GM19023 (cell line): ENCODE measurements at regions not wholly inside any gene's neighbourhood (a gene's known extent, or its start where the extent isn't known, plus 50 kb on each side); places are given as distances from the start of the nearest gene placed in this dataset.
"Not testable (repeated sequence)": the region's sequence is repeated elsewhere in the genome, so short reads cannot be mapped to it uniquely, and the experiment has no call there.

Source experiments
- ATAC-seq: cut with Tn5 transposase; IDR thresholded peaks from one replicate; pipeline ENCODE4 v1.9.1; 2021; ENCODE audit warnings: mild to moderate bottlenecking, moderate library complexity; ENCODE audit not compliant: unreplicated experiment

DNA sequence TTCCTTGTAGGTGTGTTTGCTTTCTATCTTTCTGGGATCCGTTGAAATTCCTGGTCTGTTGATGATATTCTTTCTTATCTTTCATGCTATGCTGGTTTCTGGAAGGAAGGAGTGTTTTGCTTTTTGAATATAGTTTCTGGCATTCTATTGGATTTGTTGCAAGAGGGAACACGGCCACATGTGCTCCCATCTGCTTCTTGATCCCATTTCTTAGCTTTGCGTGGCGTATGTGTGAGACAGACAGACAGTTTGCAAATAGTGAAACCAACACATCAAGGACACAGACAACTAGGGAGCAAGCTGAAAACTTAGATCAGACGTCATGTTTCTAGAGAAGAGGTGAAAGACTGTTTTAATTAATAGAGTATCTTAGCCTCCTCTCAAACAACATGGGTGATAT is 261.9 kb upstream of the PUDP start:
- ATAC-seq, result no peak

DNA sequence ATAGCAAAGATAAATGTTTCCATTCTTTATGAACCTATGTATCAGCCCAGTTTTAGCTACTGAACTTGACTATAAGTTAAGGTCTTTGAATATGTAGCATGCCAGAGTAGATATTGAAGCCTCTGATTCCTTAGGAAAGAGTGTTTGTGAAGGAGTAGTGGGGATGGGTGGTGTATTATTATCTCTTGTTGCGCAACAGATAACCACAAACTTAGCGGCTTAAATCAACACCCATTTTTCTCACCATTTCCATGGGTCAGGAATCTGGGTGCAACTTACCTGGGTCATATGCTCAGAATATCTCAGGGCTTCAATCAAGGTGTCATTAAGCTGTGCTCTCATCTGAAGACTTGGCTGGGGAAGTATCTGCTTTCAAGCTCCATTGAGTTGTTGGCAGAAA is 251.4 kb upstream of the PUDP start:
- ATAC-seq, result no peak

DNA sequence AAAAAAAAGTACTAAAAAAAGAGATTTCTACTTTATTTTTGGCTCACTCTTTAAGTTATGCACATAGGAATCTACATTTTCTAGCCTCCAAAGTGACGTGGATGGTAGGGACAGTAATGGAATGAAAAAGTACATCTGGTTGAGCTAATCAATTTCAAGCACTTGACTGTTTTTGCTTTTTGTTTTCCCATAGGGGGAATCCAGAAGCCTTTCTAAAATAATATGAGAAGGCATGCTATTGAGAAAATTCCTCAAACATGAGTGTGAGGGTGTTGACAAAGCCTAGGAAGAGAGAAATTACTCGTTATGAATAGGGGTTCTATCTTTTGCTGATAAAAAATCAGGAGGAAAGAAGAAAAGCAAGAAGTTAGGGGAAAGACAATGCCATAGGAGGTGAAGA is 242.5 kb upstream of the PUDP start:
- no peak for ATAC-seq

DNA sequence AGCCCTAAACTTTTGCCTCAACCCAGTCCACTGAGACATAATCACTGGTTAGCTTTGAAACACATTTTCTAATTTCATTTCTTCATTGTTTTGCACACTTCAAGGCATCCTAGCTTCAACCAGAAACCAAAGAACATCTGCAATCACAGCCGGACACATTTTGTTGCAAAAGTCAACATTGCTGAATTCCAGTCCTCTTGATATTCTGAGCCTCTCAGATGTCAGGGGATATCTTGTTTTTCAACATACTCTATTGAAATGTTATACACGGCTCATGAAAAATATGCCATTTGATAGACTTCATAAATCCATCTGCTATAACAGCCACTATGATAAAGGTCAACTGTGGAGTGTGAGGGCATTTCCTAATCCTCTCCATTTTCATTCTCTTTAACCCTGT is 241.6 kb upstream of the PUDP start:
- no peak for ATAC-seq

DNA sequence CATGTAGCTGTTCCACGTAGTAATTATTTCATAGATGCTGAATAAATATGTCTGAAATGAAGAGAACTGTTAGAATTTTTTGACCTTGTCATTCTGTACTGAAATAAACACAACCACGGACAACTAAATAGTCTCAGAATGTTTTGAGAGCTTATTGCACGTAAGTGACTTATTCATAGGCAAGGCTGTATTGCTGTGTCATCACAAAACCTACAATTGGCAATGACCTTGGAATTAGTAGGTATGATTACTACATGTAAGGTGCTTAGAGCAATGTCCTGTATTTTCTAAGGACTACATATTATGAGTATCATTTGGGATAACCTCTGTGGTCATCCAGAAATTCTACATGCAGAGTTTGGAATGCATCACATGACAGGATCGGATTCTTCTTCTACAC is 237.2 kb upstream of the PUDP start:
- no peak for ATAC-seq

DNA sequence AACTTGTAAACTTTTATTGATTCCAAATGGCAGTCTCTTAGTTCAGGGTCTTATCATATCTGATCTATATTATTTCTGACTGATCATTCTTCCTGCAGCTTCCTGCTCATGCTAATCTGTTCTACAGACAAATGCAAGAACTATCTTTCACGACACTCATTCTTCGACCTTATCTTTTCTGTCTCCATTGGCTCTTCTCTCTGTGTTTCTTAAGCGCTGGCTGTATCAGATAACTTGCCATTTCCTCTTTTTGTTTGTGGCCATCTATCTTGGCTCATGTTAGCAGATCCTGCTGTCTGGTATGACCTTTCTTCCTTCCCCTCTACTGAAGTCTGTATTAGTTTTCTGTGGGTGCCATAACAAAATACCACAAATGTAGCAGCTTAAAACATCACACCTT is 230.5 kb upstream of the PUDP start:
- no peak for ATAC-seq

DNA sequence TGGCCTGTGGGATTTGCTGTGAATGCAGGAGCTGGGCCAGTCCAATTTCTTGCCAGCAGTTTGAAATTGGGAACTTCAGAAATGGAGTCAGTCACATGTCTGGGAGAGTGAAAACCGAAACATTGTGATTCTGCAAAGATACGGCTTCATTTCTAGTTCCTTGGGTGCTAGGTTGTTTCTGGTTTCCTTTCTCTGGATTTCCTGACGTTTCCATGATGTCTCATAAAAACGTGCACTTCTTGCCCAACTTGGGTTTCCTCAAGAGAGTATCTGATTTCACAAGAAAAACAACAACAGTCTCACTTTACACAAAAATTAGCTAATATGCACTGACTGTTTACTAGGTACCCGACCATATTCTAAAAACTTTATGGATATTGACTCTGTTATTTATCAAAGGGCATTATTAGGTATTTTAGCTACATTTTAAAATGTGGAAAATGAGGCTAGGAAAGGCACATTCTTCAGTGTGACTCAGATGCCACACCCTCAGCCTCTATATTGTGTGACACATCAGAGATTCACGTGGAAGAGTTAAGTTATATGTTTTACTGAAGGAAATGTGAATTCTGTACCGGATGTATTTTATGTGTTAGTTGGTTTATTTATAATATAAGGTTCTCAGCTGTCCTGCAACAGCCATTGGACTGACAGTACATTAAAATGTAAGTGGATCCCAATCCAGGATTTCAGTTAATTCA is 225.0 kb upstream of the PUDP start:
- no peak for ATAC-seq

DNA sequence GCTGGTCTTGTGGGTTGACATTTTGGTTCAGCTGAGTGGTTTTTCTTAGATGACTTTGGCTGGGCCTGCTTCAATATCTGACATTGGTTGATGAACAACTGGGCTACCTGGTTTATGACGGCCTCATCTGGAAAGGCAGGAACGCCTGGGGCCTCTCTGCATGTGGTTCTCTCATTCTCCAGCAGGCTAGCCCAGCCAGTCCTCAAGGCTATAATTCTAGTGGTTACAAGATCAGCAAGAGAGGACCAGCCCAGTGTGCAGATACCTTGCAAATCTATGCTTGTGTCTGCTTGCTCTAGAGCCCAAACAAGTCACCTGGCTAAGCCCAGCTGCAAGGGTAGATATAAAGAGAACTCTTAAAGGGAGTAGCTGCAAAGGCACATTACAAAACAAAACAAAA is 214.2 kb upstream of the PUDP start:
- no peak for ATAC-seq

DNA sequence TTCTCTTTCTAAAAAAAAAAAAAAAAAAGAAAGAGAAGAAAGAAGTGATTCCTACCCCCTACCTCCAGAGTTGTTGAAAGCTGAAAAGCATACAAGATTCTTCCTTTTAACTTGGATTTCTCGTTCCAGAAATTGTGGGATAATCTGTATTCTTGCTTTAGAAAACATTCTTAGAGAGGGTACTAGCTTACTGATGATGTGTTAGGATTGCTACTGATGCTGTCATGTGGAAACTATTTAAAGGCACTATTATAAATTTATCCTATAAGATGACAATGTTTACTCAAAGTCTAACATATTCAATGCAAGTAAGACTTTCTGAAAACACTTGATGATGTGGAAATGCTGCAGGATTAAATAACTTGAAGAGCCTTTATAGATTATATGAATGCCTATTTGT is 204.0 kb upstream of the PUDP start:
- no peak for ATAC-seq

DNA sequence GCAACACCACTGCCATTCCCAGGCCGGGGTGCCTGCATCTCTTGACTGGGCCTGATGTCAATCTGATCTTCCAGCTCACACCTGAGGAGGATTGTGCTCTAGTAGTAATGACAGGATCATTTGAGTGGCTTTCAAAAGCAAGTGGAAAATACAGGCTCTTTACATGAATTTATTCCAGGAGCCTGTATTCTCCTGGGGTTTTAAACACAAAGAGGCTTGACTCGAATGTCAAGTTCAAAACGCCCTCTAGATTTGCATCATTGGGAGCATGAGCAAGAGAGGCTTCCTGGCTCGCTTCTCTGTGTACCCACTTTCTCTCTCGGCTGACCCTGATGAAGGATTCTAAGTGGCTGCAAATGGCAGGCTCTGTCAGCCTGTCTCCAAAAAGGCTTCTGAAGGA is 199.5 kb upstream of the PUDP start:
- no peak for ATAC-seq

DNA sequence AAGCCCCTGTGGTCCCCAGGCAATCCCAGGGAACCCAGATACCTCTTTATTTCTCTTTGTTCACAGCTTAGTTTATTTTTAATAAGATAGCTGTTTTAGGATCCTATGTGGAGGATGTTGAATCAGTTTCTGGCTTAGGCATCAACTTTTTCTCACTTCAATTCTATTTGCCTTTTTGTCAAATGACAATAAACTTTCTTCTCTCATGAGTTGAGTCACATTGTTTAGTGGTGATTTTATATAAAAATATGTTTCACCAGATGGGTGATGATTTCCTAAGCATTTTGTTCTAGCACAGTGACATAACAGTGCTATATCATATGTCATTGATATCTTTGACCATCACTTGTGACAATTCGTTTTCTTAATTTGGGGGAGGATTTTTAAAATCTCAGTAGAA is 198.1 kb upstream of the PUDP start:
- no peak for ATAC-seq

DNA sequence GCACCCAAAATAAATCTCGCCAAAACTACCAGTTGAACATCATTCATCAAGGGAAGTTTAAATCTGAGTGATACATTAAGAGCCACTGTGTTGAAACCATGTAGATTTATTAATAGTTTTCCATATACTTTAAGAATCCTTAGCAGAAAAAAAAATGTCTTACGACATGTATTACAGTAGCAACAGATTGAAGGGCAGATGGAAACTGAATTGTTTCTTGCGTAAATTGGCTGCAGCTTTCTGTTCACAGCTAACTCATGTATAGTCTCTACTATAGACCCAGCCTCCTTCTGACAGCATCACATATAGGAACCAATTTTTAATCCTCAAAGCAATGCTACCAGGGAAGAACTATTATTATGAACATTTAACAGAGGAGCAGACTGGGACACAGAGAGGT is 195.2 kb upstream of the PUDP start:
- ATAC-seq, result no peak

DNA sequence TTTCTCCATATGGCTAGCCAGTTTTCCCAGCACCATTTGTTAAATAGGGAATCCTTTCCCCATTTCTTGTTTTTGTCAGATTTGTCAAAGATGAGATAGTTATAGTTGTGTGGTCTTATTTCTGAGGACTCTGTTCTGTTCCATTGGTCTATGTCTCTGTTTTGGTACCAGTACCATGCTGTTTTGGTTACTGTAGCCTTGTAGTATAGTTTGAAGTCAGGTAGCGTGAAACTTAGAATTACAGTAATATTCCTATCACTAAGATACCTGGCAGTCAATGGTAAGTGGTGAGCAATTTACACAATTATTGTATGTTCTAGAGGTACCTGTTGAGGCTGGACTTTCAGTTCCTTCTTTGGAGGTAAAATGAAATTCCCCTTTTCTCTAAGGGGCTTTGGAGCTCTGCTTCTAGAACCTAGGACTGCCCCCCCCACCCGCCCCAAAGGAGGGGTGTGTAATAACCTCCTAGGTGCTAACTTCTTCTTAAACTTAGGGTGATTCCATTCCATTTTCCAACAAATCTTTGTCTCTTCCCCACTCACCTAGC is 187.9 kb upstream of the PUDP start:
- ATAC-seq, result not testable (repeated sequence)

DNA sequence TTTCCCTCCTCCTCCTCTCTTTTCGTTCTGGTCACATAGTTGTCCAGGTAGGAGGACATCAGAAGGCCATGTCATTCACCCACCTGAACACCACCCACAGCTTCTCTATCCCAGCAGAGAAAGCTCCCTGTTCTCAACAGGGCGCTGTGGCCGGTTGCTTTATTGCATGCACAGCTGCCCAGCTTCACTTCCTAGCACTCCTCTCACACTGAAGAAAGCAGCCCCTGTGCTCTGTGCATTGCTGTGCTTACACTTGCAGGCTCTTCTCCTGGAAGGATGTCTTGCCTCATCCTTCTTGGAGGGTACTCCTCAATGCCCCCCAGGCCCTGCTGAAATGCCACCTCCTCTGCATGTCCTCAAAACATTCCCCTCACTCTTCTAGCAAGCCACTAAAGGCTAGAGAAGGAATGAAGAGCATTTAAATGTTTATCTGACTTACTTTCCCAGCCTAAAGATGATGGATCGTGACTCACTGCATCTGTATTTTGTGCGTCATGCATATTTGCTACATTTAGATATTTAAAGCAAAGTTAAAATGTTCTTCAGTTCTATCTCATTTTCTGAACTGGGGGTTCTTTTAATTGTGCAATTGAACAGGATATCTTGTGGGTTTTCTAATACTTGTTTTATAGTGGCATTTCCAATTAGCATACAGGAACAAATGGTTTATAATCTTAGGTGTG is 186.4 kb upstream of the PUDP start:
- ATAC-seq, result no peak

DNA sequence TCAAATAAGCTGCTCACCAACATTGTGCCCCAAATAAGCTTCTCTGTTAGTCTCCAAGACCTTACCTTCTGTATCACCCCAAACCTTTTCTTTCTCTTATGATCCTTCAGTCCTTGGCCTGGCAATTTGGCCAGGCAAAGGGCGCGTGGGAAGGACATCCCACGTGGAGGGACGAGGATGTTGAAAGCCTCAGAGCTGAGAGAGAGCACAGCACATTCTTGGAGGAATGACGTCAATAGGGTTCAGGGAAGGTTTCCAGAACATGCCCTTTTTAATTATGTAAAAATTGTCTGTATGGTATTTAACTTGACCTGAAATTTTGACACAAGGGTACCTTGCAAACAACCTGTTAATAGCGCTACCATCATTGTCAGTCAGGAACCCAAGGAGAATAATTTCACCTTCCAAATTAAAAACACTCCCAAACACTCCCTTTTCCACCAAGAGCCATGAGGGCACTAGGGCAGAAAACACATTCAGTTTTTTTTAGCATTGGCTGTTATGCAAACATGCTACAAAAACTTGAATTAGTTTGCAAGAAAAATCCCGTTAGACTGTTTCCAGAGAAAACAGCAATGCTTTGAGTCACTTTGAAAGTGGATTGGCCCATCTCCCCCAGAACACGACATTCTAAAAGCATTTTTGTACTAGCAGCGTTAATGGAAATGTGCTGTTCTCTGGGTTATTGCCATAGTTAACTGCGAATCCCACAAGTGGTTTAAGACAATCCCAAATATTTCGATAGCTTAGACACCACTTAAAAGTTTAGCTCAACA is 183.2 kb upstream of the PUDP start:
- ATAC-seq, result no peak

DNA sequence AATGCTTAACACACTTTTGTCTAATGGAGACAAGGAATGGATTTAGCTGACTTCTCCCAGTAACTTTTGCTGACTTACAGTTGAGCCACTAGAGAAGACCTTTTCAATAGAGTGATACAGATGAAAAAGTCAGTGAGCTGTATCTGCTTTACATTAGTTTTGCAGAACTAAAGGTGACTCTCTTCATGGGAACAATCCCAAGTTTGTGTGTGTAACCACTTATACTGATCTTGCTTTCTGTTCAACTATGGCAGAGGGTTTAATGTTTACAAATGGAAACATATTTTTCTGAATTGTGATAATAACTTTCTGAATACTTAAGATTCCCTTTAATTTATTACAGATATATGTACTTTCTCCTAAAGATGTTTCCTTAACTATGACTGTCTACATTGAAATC is 182.6 kb upstream of the PUDP start:
- no peak for ATAC-seq

DNA sequence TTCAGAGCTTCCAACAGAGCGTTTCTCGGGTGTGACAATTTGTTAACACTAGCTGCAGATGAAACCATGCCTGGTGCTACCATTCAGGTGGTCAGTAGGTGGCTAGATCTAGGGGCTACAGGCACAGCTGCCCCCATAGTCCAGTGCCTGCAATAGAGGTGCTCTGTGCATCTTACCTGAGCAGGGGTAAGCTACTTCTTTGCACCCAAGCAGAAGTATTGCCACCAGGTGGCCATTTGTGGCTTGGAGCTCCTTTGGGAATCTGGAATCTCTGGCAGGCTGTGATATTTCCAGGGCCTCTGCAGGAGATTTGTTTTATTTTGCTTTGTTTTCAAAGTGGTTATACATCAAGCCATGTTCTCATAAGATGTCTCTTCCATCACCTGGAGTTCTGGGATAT is 170.7 kb upstream of the PUDP start:
- ATAC-seq, result no peak

DNA sequence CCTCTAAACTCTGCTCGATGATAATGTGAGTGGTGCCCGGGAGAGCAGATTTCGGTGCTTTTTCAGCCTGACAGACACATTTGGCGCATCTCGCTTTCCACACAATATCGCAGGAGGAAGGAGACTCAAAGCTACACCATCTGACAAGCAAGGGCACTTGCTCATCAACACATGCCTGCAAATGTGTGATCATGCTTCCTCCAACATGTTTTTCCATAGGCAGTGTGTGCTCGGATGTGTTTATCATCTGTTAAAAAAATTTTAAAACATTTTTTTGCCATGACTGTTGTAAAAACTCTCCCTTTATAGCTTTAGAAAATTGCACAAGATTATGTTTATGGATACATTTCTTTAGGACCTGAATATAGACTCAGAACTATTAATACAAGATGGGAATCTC is 170.3 kb upstream of the PUDP start:
- ATAC-seq, result no peak

DNA sequence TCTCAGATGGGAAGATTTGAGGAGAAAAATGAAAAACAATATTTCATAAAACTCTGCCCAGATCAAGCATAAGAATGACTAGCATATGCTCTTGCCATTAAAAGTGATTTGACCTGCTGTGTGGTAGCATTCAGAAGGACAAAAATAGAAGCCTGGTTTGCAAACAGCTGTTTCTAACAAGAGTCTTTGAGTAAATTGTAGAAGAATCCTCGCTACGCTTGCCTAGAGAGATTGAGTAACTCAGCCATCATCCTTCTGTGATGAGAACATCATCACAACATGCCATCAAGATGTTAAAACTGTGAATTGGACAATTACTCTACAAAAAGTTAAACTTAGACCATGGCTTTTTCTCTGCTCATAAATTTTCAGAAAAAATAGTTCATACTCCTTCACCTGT is 168.9 kb upstream of the PUDP start:
- ATAC-seq, result no peak

DNA sequence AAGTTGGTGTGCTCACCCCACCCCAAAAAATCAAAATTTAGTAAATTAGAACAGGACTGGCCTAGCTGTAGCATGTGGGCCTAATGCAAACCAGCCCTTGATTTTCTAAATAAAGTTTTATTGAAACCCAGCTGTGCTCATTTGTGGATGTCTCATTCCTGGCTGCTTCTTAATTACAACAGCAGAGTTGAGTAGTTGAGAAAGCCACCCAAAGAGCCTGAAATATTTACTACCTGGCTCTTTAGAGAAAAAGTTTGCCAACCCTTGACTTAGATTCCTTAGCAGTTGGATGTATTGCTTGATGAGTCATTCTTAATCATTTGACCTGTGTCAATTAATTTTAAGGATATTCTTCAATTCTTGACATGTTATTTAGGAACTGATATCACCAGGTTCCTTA is 168.3 kb upstream of the PUDP start:
- ATAC-seq, result no peak

DNA sequence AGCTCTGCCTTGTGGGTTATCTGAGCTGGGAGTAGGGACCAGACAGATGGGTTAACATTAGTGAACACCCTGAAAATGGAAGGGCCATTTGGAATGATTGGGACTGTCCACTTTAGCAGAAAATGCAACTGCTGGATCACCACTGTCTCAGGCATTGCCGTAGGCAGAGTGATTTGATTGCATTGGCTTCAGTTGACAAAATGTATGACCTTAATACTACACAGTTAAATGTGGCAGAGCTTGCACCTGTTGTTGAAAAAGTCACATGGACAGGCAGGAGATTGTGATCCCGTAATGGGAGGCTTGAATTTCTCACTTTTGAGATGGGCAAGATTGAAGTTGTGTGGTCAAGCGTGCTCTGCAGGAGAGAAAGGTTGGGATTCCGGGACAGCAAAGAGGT is 166.5 kb upstream of the PUDP start:
- no peak for ATAC-seq

DNA sequence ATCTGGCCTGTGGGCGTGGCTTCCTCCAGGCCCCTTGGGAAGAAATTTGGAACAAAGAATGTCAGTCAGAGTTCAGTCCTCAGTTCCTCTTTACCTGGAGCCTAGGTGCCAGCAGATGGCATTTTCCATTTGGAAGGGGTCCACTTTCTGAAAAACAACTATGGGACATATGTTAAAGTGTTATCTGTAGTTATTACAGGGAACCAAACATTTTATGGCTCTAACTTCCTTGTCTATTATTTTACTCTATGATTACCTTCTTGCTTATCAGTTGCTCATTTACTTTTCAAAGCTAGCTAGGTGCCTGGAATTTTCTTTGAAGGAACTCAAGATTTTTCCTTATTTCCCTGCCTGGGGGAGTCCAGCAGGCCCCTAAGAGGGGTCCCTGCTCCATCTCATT is 159.8 kb upstream of the PUDP start:
- no peak for ATAC-seq
